H1 (cell line): ENCODE measurements at regions not wholly inside any gene's neighbourhood (a gene's known extent, or its start where the extent isn't known, plus 50 kb on each side); places are given as distances from the start of the nearest gene placed in this dataset.

Experiments used
- CTCF ChIA-PET: fragments of 300-600 bp; sonication (Branson Sonifier 250); formaldehyde crosslinking; loops from one replicate; lab custom pipeline; 2021; ENCODE audit not compliant: partially characterized antibody; lab: Charles Lee
- POLR2A ChIA-PET: fragments of 300-600 bp; sonication (Branson Sonifier 250); formaldehyde crosslinking; loops from one replicate; lab custom pipeline; 2021; ENCODE audit warnings: inconsistent platforms; ENCODE audit not compliant: partially characterized antibody; lab: Charles Lee
- DNase-seq, 2 experiments: peaks; one replicate each; pipeline versions ENCODE4 v3.0.0 to v3.0.0-alpha.2; 2010 to 2022; ENCODE audit warnings: low spot score in 2 of 2, low read depth in 1 of 2, mixed read lengths in 1 of 2
- FAIRE-seq: peaks from 2 replicates; lab custom pipeline; 2011; peaks lifted over from hg19 to GRCh38; lab: Jason Lieb, UNC
- H2AFZ ChIP-seq: 2 replicates; pipeline ENCODE4 v1.8.1; 2012; ENCODE audit warnings: low read length, inconsistent platforms
- H2AK5ac ChIP-seq: 2 replicates; pipeline ENCODE4 v1.6.1; 2013; ENCODE audit warnings: low read depth, low read length
- H2BK120ac ChIP-seq: replicated peaks from 2 replicates; pipeline ENCODE3; 2013; ENCODE audit warnings: low read depth, low read length, inconsistent platforms
- H2BK12ac ChIP-seq: 2 replicates; pipeline ENCODE4 v1.6.1; 2013; ENCODE audit warnings: low read depth, low read length
- H2BK15ac ChIP-seq: 2 replicates; pipeline ENCODE4 v1.6.1; 2013; ENCODE audit warnings: low read length
- H2BK20ac ChIP-seq: 2 replicates; pipeline ENCODE4 v1.6.1; 2013; ENCODE audit warnings: low read length
- H2BK5ac ChIP-seq: 2 replicates; pipeline ENCODE4 v1.6.1; 2013; ENCODE audit warnings: low read depth, low read length
- H3K14ac ChIP-seq: 2 replicates; pipeline ENCODE4 v1.6.1; 2013; ENCODE audit warnings: inconsistent platforms; ENCODE audit not compliant: insufficient read length
- H3K18ac ChIP-seq: 2 replicates; pipeline ENCODE4 v1.6.1; 2013; ENCODE audit warnings: low read length; ENCODE audit errors: extremely low read depth
- H3K23ac ChIP-seq: 2 replicates; pipeline ENCODE4 v1.6.1; 2013; ENCODE audit warnings: inconsistent platforms; ENCODE audit not compliant: insufficient read length
- H3K23me2 ChIP-seq: 2 replicates; pipeline ENCODE4 v1.6.1; 2013; ENCODE audit warnings: low read depth, low read length
- H3K27ac ChIP-seq: 2 replicates; pipeline ENCODE4 v1.6.1; 2011; ENCODE audit warnings: low read depth, low read length, inconsistent platforms
- H3K27me3 ChIP-seq, 4 experiments: replicated peaks in 1 of 4; 1 replicate in 1 of 4; 2 replicates in 3 of 4; pipeline versions ENCODE4 v1.6.1 to v1.8.1; 2011 to 2013; ENCODE audit warnings: low read length in 3 of 4, mild to moderate bottlenecking in 3 of 4, inconsistent platforms in 2 of 4, mixed read lengths in 2 of 4, moderate library complexity in 1 of 4; ENCODE audit not compliant: control insufficient read depth in 3 of 4, insufficient read depth in 3 of 4; ENCODE audit errors: extremely low read depth in 1 of 4
- H3K36me3 ChIP-seq, 4 experiments: 2 replicates each; pipeline versions ENCODE4 v1.6.1 to v1.8.1; 2011 to 2013; ENCODE audit warnings: mild to moderate bottlenecking in 4 of 4, low read length in 3 of 4, moderate library complexity in 2 of 4, control low read depth in 1 of 4, inconsistent platforms in 1 of 4; ENCODE audit not compliant: insufficient read depth in 4 of 4, control insufficient read depth in 2 of 4
- H3K4ac ChIP-seq: replicated peaks from 2 replicates; pipeline ENCODE3; 2013; ENCODE audit warnings: low read length, low read depth, mixed read lengths, inconsistent platforms; ENCODE audit not compliant: insufficient read length
- H3K4me1 ChIP-seq, 4 experiments: replicated peaks in 1 of 4; 1 replicate in 1 of 4; 2 replicates in 3 of 4; pipeline versions ENCODE4 v1.6.1 to v1.8.1; 2011 to 2013; ENCODE audit warnings: low read length in 3 of 4, inconsistent platforms in 2 of 4, mixed read lengths in 1 of 4; ENCODE audit not compliant: insufficient read depth in 4 of 4, control insufficient read depth in 3 of 4
- H3K4me2 ChIP-seq, 2 experiments: 2 replicates each; pipeline versions ENCODE4 v1.6.1 to v1.8.1; 2011 to 2013; ENCODE audit warnings: low read depth in 2 of 2, low read length in 2 of 2, control low read depth in 1 of 2, inconsistent platforms in 1 of 2, mild to moderate bottlenecking in 1 of 2; ENCODE audit not compliant: insufficient read depth in 1 of 2
- H3K4me3 ChIP-seq, 4 experiments: fragments of 200-600, 300-600 bp in 1 of 4; sonication (generic), shearing (Covaris generic), sonication (Bioruptor Twin) in 1 of 4; 2 replicates each; pipeline versions ENCODE4 v1.5.1 to v1.8.1; 2011 to 2016; ENCODE audit warnings: low read length in 4 of 4, low read depth in 3 of 4, control low read depth in 2 of 4, inconsistent platforms in 2 of 4, mild to moderate bottlenecking in 2 of 4, mixed read lengths in 1 of 4, moderate library complexity in 1 of 4; ENCODE audit not compliant: insufficient read depth in 2 of 4; ENCODE audit errors: extremely low read depth in 1 of 4
- H3K56ac ChIP-seq: replicated peaks from 2 replicates; pipeline ENCODE3; 2013; ENCODE audit warnings: low read depth, mild to moderate bottlenecking, mixed read lengths, low read length, inconsistent platforms; ENCODE audit not compliant: insufficient read length
- H3K79me1 ChIP-seq: 2 replicates; pipeline ENCODE4 v1.6.1; 2013; ENCODE audit warnings: low read depth, low read length, control low read depth
- H3K79me2 ChIP-seq, 2 experiments: 2 replicates each; pipeline versions ENCODE4 v1.6.1 to v1.8.1; 2012 to 2013; ENCODE audit warnings: low read length in 2 of 2, mild to moderate bottlenecking in 2 of 2, inconsistent platforms in 1 of 2; ENCODE audit not compliant: insufficient read depth in 2 of 2, control insufficient read depth in 1 of 2
- H3K9ac ChIP-seq, 4 experiments: replicated peaks in 1 of 4; 1 replicate in 1 of 4; 2 replicates in 3 of 4; pipeline versions ENCODE4 v1.6.1 to v1.8.1; 2011 to 2013; ENCODE audit warnings: low read depth in 3 of 4, low read length in 3 of 4, control low read depth in 2 of 4, mild to moderate bottlenecking in 2 of 4, moderate library complexity in 2 of 4, inconsistent platforms in 1 of 4; ENCODE audit errors: extremely low read depth in 1 of 4
- H3K9me3 ChIP-seq, 2 experiments: 2 replicates each; pipeline versions ENCODE4 v1.6.1 to v1.8.1; 2012 to 2013; ENCODE audit warnings: mild to moderate bottlenecking in 2 of 2, moderate library complexity in 2 of 2, control low read depth in 1 of 2, inconsistent platforms in 1 of 2, low read depth in 1 of 2, low read length in 1 of 2, mixed read lengths in 1 of 2; ENCODE audit not compliant: insufficient read depth in 2 of 2
- H4K20me1 ChIP-seq, 2 experiments: replicated peaks in 1 of 2; 2 replicates each; pipeline versions ENCODE3 to v1.8.1; 2011 to 2013; ENCODE audit warnings: inconsistent platforms in 2 of 2, low read length in 2 of 2, mild to moderate bottlenecking in 1 of 2; ENCODE audit not compliant: insufficient read depth in 2 of 2, control insufficient read depth in 1 of 2
- H4K5ac ChIP-seq: 2 replicates; pipeline ENCODE4 v1.6.1; 2013; ENCODE audit warnings: low read length, low read depth, mixed read lengths, inconsistent platforms; ENCODE audit not compliant: insufficient read length
- H4K8ac ChIP-seq: 2 replicates; pipeline ENCODE4 v1.8.0; 2013; ENCODE audit warnings: mild to moderate bottlenecking, moderate library complexity, low read length, inconsistent platforms; ENCODE audit not compliant: insufficient read depth; ENCODE audit errors: extremely low read depth
- H4K91ac ChIP-seq: replicated peaks from 2 replicates; pipeline ENCODE3; 2013; ENCODE audit warnings: low read length, mixed read lengths, inconsistent platforms; ENCODE audit not compliant: insufficient read length
- BCL11A ChIP-seq, 2 experiments: IDR thresholded peaks; one replicate each; pipeline ENCODE4 v1.6.1; 2011; ENCODE audit warnings: low read depth in 2 of 2, low read length in 2 of 2, mild to moderate bottlenecking in 2 of 2
- POLR2AphosphoS5 ChIP-seq: IDR thresholded peaks from 2 replicates; pipeline ENCODE4 v1.6.1; 2011; ENCODE audit warnings: low read depth, low read length
- RAD21 ChIP-seq, 2 experiments: IDR thresholded peaks in 1 of 2; conservative IDR thresholded peaks in 1 of 2; 2 replicates each; pipeline ENCODE4 v1.6.1; 2011; ENCODE audit warnings: low read depth in 2 of 2, low read length in 2 of 2, improper control_type of control experiment in 1 of 2, inconsistent platforms in 1 of 2, mild to moderate bottlenecking in 1 of 2, moderate library complexity in 1 of 2
- WGBS, 2 experiments: shearing (Covaris generic) in 1 of 2; methylation state at CpG; one replicate each; pipeline versions ENCODE4 v1.1.6 to v1.1.7; 2013 to 2015; ENCODE audit warnings: low lambda C conversion rate in 2 of 2, mixed read lengths in 2 of 2, inconsistent platforms in 1 of 2, low coverage in 1 of 2, missing lambda C conversion rate in 1 of 2; ENCODE audit not compliant: insufficient replicate concordance in 2 of 2, insufficient coverage in 1 of 2, insufficient read length in 1 of 2; ENCODE audit errors: extremely low coverage in 1 of 2, missing lambda C conversion rate in 1 of 2; 5-methylcytosine and 5-hydroxymethylcytosine counted together

GRCh38 chr7:159218607-159219006, 73.9 kb upstream of the VIPR2 start:
- H2BK5ac ChIP-seq: no peak overlapping the region
- ChIA-PET CTCF (no interaction called here), POLR2A (no interaction called here)
- H3K9me3 ChIP-seq: peaks cover 42 to 45% of the 10 kb centered on the region in 2 experiments
- WGBS, 2 experiments: 88% methylated on average over 7 of the region's 7 CpGs; no CpG with 5 or more reads in 1 of the 2 experiments
- H3K79me1 ChIP-seq: no peaks in the 10 kb centered on the region
- FAIRE-seq (no peak), DNase-seq (peak in 1 of 2 experiments; percentile 42)
- no peak overlapping the region for H3K27ac ChIP-seq
- H3K27me3 ChIP-seq: no peaks in the 10 kb centered on the region
- no peaks in the 10 kb centered on the region for H4K20me1 ChIP-seq
- H2AK5ac ChIP-seq: no peak overlapping the region
- no peak for TF ChIP-seq POLR2AphosphoS5
- no peak for TF ChIP-seq RAD21 (IDR thresholded peaks at IDR 0.05 in 1 of 2, conservative IDR thresholded peaks at IDR 0.05 in 1 of 2; ENCODE audit: low read depth in 2 of 2, low read length in 2 of 2)
- TF ChIP-seq BCL11A (IDR thresholded peaks at IDR 0.05; ENCODE audit: low read depth in 2 of 2, low read length in 2 of 2): no peak
- H2BK12ac ChIP-seq: no peak overlapping the region
- no peak overlapping the region for H3K18ac ChIP-seq
- H3K4ac ChIP-seq: no peak overlapping the region
- H3K79me2 ChIP-seq: no peaks in the 10 kb centered on the region
- peaks cover 0 to 2% (median 0%) of the 10 kb centered on the region in 4 experiments; a peak in 1 of 8 replicates for H3K36me3 ChIP-seq
- no peaks in the 10 kb centered on the region for H3K23me2 ChIP-seq
- H2AFZ ChIP-seq: no peak overlapping the region
- H2BK120ac ChIP-seq: no peak overlapping the region
- no peak overlapping the region for H4K5ac ChIP-seq
- H3K23ac ChIP-seq: no peak overlapping the region
- H3K4me1 ChIP-seq: no peaks in the 10 kb centered on the region
- H2BK20ac ChIP-seq: no peak overlapping the region
- no peak overlapping the region for H4K91ac ChIP-seq
- no peak overlapping the region for H3K56ac ChIP-seq
- no peak overlapping the region for H3K4me2 ChIP-seq
- no peak overlapping the region for H4K8ac ChIP-seq
- no peak overlapping the region for H2BK15ac ChIP-seq
- H3K14ac ChIP-seq: no peak overlapping the region
- H3K4me3 ChIP-seq: no peak overlapping the region
- H3K9ac ChIP-seq: no peak overlapping the region
